ENCODE measurements at regions not wholly inside any gene's neighbourhood (a gene's known extent, or its start where the extent isn't known, plus 50 kb on each side); places are given as distances from the start of the nearest gene placed in this dataset.
"Not testable (repeated sequence)": the region's sequence is repeated elsewhere in the genome, so short reads cannot be mapped to it uniquely, and the experiment has no call there.

DNA sequence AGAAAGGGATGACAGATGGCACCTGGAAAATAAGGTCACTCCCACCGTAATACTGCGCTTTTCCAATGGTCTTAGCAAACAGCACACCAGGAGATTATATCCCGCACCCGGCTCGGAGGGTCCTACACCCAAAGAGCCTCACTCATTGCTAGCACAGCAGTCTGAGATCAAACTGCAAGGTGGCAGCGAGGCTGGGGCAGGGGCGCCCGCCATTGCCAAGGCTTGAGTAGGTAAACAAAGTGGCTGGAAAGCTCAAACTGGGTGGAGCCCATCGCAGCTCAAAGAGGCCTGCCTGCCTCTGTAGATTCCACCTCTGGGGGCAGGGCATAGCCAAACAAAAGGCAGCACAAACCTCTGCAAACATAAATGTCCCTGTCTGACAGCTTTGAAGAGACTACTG, 953.8 kb upstream of the EPHA6 start:
- no CpG with 5 or more reads among the region's 9 CpGs for WGBS, 2 donors (ENCODE audit: extremely low coverage in 2 of 2, insufficient read length in 2 of 2, insufficient replicate concordance in 1 of 2)
- not testable (repeated sequence) for H3K4me3 ChIP-seq (ENCODE audit: low read length in 2 of 2); H4K91ac ChIP-seq (ENCODE audit: low read depth, low read length, poor library complexity); H3K4me1 ChIP-seq (ENCODE audit: control insufficient read depth in 2 of 2, insufficient read depth in 1 of 2, low read depth in 1 of 2, low read length in 2 of 2); H2BK5ac ChIP-seq (ENCODE audit: low read length); H3K79me1 ChIP-seq (ENCODE audit: low read depth, low read length); H2AK5ac ChIP-seq (ENCODE audit: low read depth, low read length); H3K14ac ChIP-seq (ENCODE audit: low read length); H3K9ac ChIP-seq (ENCODE audit: low read depth, low read length, poor library complexity); H4K8ac ChIP-seq (ENCODE audit: low read depth, low read length); H3K4ac ChIP-seq (ENCODE audit: low read length); H3K4me2 ChIP-seq (ENCODE audit: insufficient read depth, low read length, poor library complexity, severe bottlenecking); H3K27me3 ChIP-seq (ENCODE audit: control insufficient read depth in 3 of 3, insufficient read depth in 3 of 3, low read depth in 1 of 3, low read length in 3 of 3); H3K18ac ChIP-seq (ENCODE audit: low read length); H2BK12ac ChIP-seq (ENCODE audit: low read length); H2BK15ac ChIP-seq (ENCODE audit: low read length); H3K27ac ChIP-seq (replicated peaks; ENCODE audit: low read length); H3K23ac ChIP-seq (ENCODE audit: low read depth, low read length, poor library complexity); DNase-seq (ENCODE audit: low spot score); H2AFZ ChIP-seq (ENCODE audit: low read length); H3K9me3 ChIP-seq (replicated peaks in 1 of 2; ENCODE audit: control insufficient read depth in 2 of 2, insufficient read depth in 1 of 2, low read depth in 1 of 2, low read length in 2 of 2); H2BK120ac ChIP-seq (ENCODE audit: low read depth, low read length); H3K36me3 ChIP-seq (replicated peaks in 1 of 2; ENCODE audit: control insufficient read depth in 2 of 2, insufficient read depth in 2 of 2, low read length in 2 of 2)

- Histone ChIP-seq H3K9me3 (replicated peaks in 1 of 2; ENCODE audit: control insufficient read depth in 2 of 2, insufficient read depth in 1 of 2, low read depth in 1 of 2, low read length in 2 of 2) (no peaks in the 10 kb centered on the region), H3K36me3 (replicated peaks in 1 of 2; ENCODE audit: control insufficient read depth in 2 of 2, insufficient read depth in 2 of 2, low read length in 2 of 2) (no peaks in the 10 kb centered on the region), H4K91ac (ENCODE audit: low read depth, low read length, poor library complexity) (no peak overlapping the region), H2BK15ac (ENCODE audit: low read length) (no peak overlapping the region), H3K27ac (replicated peaks; ENCODE audit: low read length) (no peak overlapping the region), H2BK120ac (ENCODE audit: low read depth, low read length) (no peak overlapping the region), H4K8ac (ENCODE audit: low read depth, low read length) (no peak overlapping the region), H3K4ac (ENCODE audit: low read length) (no peak overlapping the region), H2AFZ (ENCODE audit: low read length) (no peak overlapping the region), H3K18ac (ENCODE audit: low read length) (no peak overlapping the region), H3K23ac (ENCODE audit: low read depth, low read length, poor library complexity) (no peak overlapping the region), H2AK5ac (ENCODE audit: low read depth, low read length) (no peak overlapping the region), H3K4me1 (ENCODE audit: control insufficient read depth in 2 of 2, insufficient read depth in 1 of 2, low read depth in 1 of 2, low read length in 2 of 2) (no peaks in the 10 kb centered on the region), H2BK5ac (ENCODE audit: low read length) (no peak overlapping the region), H3K4me2 (ENCODE audit: insufficient read depth, low read length, poor library complexity, severe bottlenecking) (no peak overlapping the region), H3K9ac (ENCODE audit: low read depth, low read length, poor library complexity) (no peak overlapping the region), H3K79me1 (ENCODE audit: low read depth, low read length) (no peaks in the 10 kb centered on the region), H3K27me3 (ENCODE audit: control insufficient read depth in 3 of 3, insufficient read depth in 3 of 3, low read depth in 1 of 3, low read length in 3 of 3) (no peaks in the 10 kb centered on the region), H2BK12ac (ENCODE audit: low read length) (no peak overlapping the region), H3K14ac (ENCODE audit: low read length) (no peak overlapping the region), H3K4me3 (ENCODE audit: low read length in 2 of 2) (no peak overlapping the region)
- WGBS, 2 donors (ENCODE audit: extremely low coverage in 2 of 2, insufficient read length in 2 of 2, insufficient replicate concordance in 1 of 2), result no CpG with 5 or more reads among the region's 1 CpG
- DNase-seq (ENCODE audit: low spot score), result no peak
Measured at GRCh38 chr3:95883801-95884200, 930.6 kb upstream of the EPHA6 start.

- Histone ChIP-seq H3K4me3 (ENCODE audit: low read length in 2 of 2) (no peak overlapping the region), H3K14ac (ENCODE audit: low read length) (no peak overlapping the region), H3K9ac (ENCODE audit: low read depth, low read length, poor library complexity) (no peak overlapping the region), H3K27me3 (ENCODE audit: control insufficient read depth in 3 of 3, insufficient read depth in 3 of 3, low read depth in 1 of 3, low read length in 3 of 3) (no peaks in the 10 kb centered on the region), H4K91ac (ENCODE audit: low read depth, low read length, poor library complexity) (no peak overlapping the region), H2BK12ac (ENCODE audit: low read length) (no peak overlapping the region), H3K36me3 (replicated peaks in 1 of 2; ENCODE audit: control insufficient read depth in 2 of 2, insufficient read depth in 2 of 2, low read length in 2 of 2) (no peaks in the 10 kb centered on the region), H3K23ac (ENCODE audit: low read depth, low read length, poor library complexity) (no peak overlapping the region), H2BK5ac (ENCODE audit: low read length) (no peak overlapping the region), H3K4me1 (ENCODE audit: control insufficient read depth in 2 of 2, insufficient read depth in 1 of 2, low read depth in 1 of 2, low read length in 2 of 2) (no peaks in the 10 kb centered on the region), H3K4me2 (ENCODE audit: insufficient read depth, low read length, poor library complexity, severe bottlenecking) (no peak overlapping the region), H4K8ac (ENCODE audit: low read depth, low read length) (no peak overlapping the region), H2BK15ac (ENCODE audit: low read length) (no peak overlapping the region), H2AFZ (ENCODE audit: low read length) (no peak overlapping the region), H3K9me3 (replicated peaks in 1 of 2; ENCODE audit: control insufficient read depth in 2 of 2, insufficient read depth in 1 of 2, low read depth in 1 of 2, low read length in 2 of 2) (no peaks in the 10 kb centered on the region), H3K79me1 (ENCODE audit: low read depth, low read length) (no peaks in the 10 kb centered on the region), H3K18ac (ENCODE audit: low read length) (no peak overlapping the region), H3K27ac (replicated peaks; ENCODE audit: low read length) (no peak overlapping the region), H2AK5ac (ENCODE audit: low read depth, low read length) (no peak overlapping the region), H2BK120ac (ENCODE audit: low read depth, low read length) (no peak overlapping the region), H3K4ac (ENCODE audit: low read length) (no peak overlapping the region)
- no peak for DNase-seq (ENCODE audit: low spot score)
- no CpG with 5 or more reads among the region's 1 CpG for WGBS, 2 donors (ENCODE audit: extremely low coverage in 2 of 2, insufficient read length in 2 of 2, insufficient replicate concordance in 1 of 2)
Measured at GRCh38 chr3:95886616-95887015, 927.8 kb upstream of the EPHA6 start.

- Histone ChIP-seq H2BK12ac (ENCODE audit: low read length) (no peak overlapping the region), H3K27ac (replicated peaks; ENCODE audit: low read length) (no peak overlapping the region), H3K23ac (ENCODE audit: low read depth, low read length, poor library complexity) (no peak overlapping the region), H2BK120ac (ENCODE audit: low read depth, low read length) (no peak overlapping the region), H4K8ac (ENCODE audit: low read depth, low read length) (no peak overlapping the region), H3K4ac (ENCODE audit: low read length) (no peak overlapping the region), H3K79me1 (ENCODE audit: low read depth, low read length) (no peaks in the 10 kb centered on the region), H3K4me2 (ENCODE audit: insufficient read depth, low read length, poor library complexity, severe bottlenecking) (no peak overlapping the region), H3K9ac (ENCODE audit: low read depth, low read length, poor library complexity) (no peak overlapping the region), H3K9me3 (replicated peaks in 1 of 2; ENCODE audit: control insufficient read depth in 2 of 2, insufficient read depth in 1 of 2, low read depth in 1 of 2, low read length in 2 of 2) (no peaks in the 10 kb centered on the region), H3K36me3 (replicated peaks in 1 of 2; ENCODE audit: control insufficient read depth in 2 of 2, insufficient read depth in 2 of 2, low read length in 2 of 2) (no peaks in the 10 kb centered on the region), H2BK5ac (ENCODE audit: low read length) (no peak overlapping the region), H3K14ac (ENCODE audit: low read length) (no peak overlapping the region), H3K4me1 (ENCODE audit: control insufficient read depth in 2 of 2, insufficient read depth in 1 of 2, low read depth in 1 of 2, low read length in 2 of 2) (no peaks in the 10 kb centered on the region), H2AK5ac (ENCODE audit: low read depth, low read length) (no peak overlapping the region), H3K27me3 (ENCODE audit: control insufficient read depth in 3 of 3, insufficient read depth in 3 of 3, low read depth in 1 of 3, low read length in 3 of 3) (no peaks in the 10 kb centered on the region), H2BK15ac (ENCODE audit: low read length) (no peak overlapping the region), H3K18ac (ENCODE audit: low read length) (no peak overlapping the region), H3K4me3 (ENCODE audit: low read length in 2 of 2) (no peak overlapping the region), H4K91ac (ENCODE audit: low read depth, low read length, poor library complexity) (no peak overlapping the region), H2AFZ (ENCODE audit: low read length) (no peak overlapping the region)
- DNase-seq (ENCODE audit: low spot score), result no peak
- no CpG with 5 or more reads among the region's 2 CpGs for WGBS, 2 donors (ENCODE audit: extremely low coverage in 2 of 2, insufficient read length in 2 of 2, insufficient replicate concordance in 1 of 2)
Measured at GRCh38 chr3:95887114-95887513, 927.3 kb upstream of the EPHA6 start.

All from neuronal stem cell (in vitro differentiated cells).